Skeletal muscle tissue (tissue), 3 donors: ENCODE measurements at regions not wholly inside any gene's neighbourhood (a gene's known extent, or its start where the extent isn't known, plus 50 kb on each side); places are given as distances from the start of the nearest gene placed in this dataset.

Experiments used
- H3K27ac ChIP-seq: one replicate; pipeline ENCODE4 v1.7.0; 2013; ENCODE audit warnings: mild to moderate bottlenecking, low read depth, low read length, inconsistent platforms
- H3K27me3 ChIP-seq, 3 donors: one replicate each; pipeline ENCODE4 v1.7.0; 2013; ENCODE audit warnings: low read length in 3 of 3; ENCODE audit not compliant: control insufficient read depth in 3 of 3, insufficient read depth in 3 of 3
- H3K36me3 ChIP-seq, 3 donors: one replicate each; pipeline ENCODE4 v1.7.0; 2013; ENCODE audit warnings: low read length in 3 of 3; ENCODE audit not compliant: control insufficient read depth in 3 of 3, insufficient read depth in 3 of 3
- H3K4me1 ChIP-seq, 3 donors: one replicate each; pipeline ENCODE4 v1.7.0; 2013; ENCODE audit warnings: low read length in 3 of 3, mild to moderate bottlenecking in 3 of 3; ENCODE audit not compliant: control insufficient read depth in 3 of 3, insufficient read depth in 3 of 3
- H3K4me3 ChIP-seq, 3 donors: one replicate each; pipeline ENCODE4 v1.7.0; 2013; ENCODE audit warnings: low read length in 3 of 3
- H3K9ac ChIP-seq, 3 donors: one replicate each; pipeline ENCODE4 v1.7.0; 2013; ENCODE audit warnings: low read length in 3 of 3, mild to moderate bottlenecking in 3 of 3, moderate library complexity in 2 of 3, low read depth in 1 of 3
- H3K9me3 ChIP-seq, 3 donors: one replicate each; pipeline ENCODE4 v1.7.0; 2013; ENCODE audit warnings: low read length in 3 of 3; ENCODE audit not compliant: control insufficient read depth in 3 of 3
- donor health status: Osteomylitis.

- Histone ChIP-seq H3K36me3 (no peaks in the 10 kb centered on the region), H3K27me3 (no peaks in the 10 kb centered on the region), H3K4me1 (no peaks in the 10 kb centered on the region), H3K9ac (no peak overlapping the region), H3K9me3 (no peaks in the 10 kb centered on the region), H3K27ac (no peak overlapping the region), H3K4me3 (no peak overlapping the region)
These were observed 157.3 kb downstream of the KIF2B start for GRCh38 chr17:53979991-53980390.

GRCh38 chr17:53996131-53996530 lies 173.4 kb downstream of the KIF2B start:
- H3K27me3 ChIP-seq, result no peaks in the 10 kb centered on the region
- peaks cover 0 to 4% (median 0%) of the 10 kb centered on the region in 3 donors for H3K4me1 ChIP-seq
- no peak overlapping the region for H3K9ac ChIP-seq
- no peak overlapping the region for H3K27ac ChIP-seq
- no peaks in the 10 kb centered on the region for H3K9me3 ChIP-seq
- H3K36me3 ChIP-seq, result no peaks in the 10 kb centered on the region
- H3K4me3 ChIP-seq, result no peak overlapping the region

GRCh38 chr17:53996890-53997289 lies 174.2 kb downstream of the KIF2B start:
- Histone ChIP-seq H3K4me1 (peaks cover 0 to 4% (median 0%) of the 10 kb centered on the region in 3 donors), H3K9ac (no peak overlapping the region), H3K36me3 (no peaks in the 10 kb centered on the region), H3K27me3 (no peaks in the 10 kb centered on the region), H3K4me3 (no peak overlapping the region), H3K27ac (peak overlapping the region; percentile 49), H3K9me3 (no peaks in the 10 kb centered on the region)

- no peak overlapping the region for H3K9ac ChIP-seq
- H3K27me3 ChIP-seq, result no peaks in the 10 kb centered on the region
- H3K9me3 ChIP-seq, result no peaks in the 10 kb centered on the region
- no peak overlapping the region for H3K4me3 ChIP-seq
- H3K27ac ChIP-seq, result no peak overlapping the region
- H3K4me1 ChIP-seq, result peaks cover 0 to 4% (median 0%) of the 10 kb centered on the region in 3 donors
- no peaks in the 10 kb centered on the region for H3K36me3 ChIP-seq
These were observed 185.1 kb downstream of the KIF2B start for GRCh38 chr17:54007855-54008254.

- peaks cover 0 to 4% (median 0%) of the 10 kb centered on the region in 3 donors for H3K4me1 ChIP-seq
These were observed 186.8 kb downstream of the KIF2B start for GRCh38 chr17:54009502-54009901.

GRCh38 chr17:54013072-54013471 lies 190.3 kb downstream of the KIF2B start:
- Histone ChIP-seq H3K4me1 (peaks cover 0 to 4% (median 0%) of the 10 kb centered on the region in 3 donors), H3K9me3 (no peaks in the 10 kb centered on the region), H3K27me3 (no peaks in the 10 kb centered on the region), H3K27ac (no peak overlapping the region), H3K36me3 (no peaks in the 10 kb centered on the region), H3K9ac (no peak overlapping the region), H3K4me3 (no peak overlapping the region)

More at GRCh38 chr17:54009502-54009901, 186.8 kb downstream of the KIF2B start:
- Histone ChIP-seq H3K9me3 (no peaks in the 10 kb centered on the region), H3K36me3 (no peaks in the 10 kb centered on the region), H3K9ac (peak overlapping the region in 1 of 3 donors; percentile 28), H3K4me3 (peak overlapping the region in 1 of 3 donors; percentile 10), H3K27me3 (no peaks in the 10 kb centered on the region), H3K27ac (no peak overlapping the region)

- no peak overlapping the region for H3K27ac ChIP-seq
- H3K4me3 ChIP-seq, result no peak overlapping the region
- no peaks in the 10 kb centered on the region for H3K4me1 ChIP-seq
- H3K36me3 ChIP-seq, result no peaks in the 10 kb centered on the region
- no peak overlapping the region for H3K9ac ChIP-seq
- H3K27me3 ChIP-seq, result no peaks in the 10 kb centered on the region
- no peaks in the 10 kb centered on the region for H3K9me3 ChIP-seq
These were observed 193.0 kb downstream of the KIF2B start for GRCh38 chr17:54015734-54016133.

- Histone ChIP-seq H3K27me3 (no peaks in the 10 kb centered on the region), H3K4me1 (no peaks in the 10 kb centered on the region), H3K27ac (no peak overlapping the region), H3K4me3 (no peak overlapping the region), H3K36me3 (no peaks in the 10 kb centered on the region), H3K9ac (no peak overlapping the region), H3K9me3 (no peaks in the 10 kb centered on the region)
These were observed 198.7 kb downstream of the KIF2B start for GRCh38 chr17:54021418-54021817.

GRCh38 chr17:54028986-54029580 lies 206.4 kb downstream of the KIF2B start:
- H3K9me3 ChIP-seq, result no peaks in the 10 kb centered on the region
- H3K27ac ChIP-seq, result no peak overlapping the region
- no peaks in the 10 kb centered on the region for H3K4me1 ChIP-seq
- H3K27me3 ChIP-seq, result no peaks in the 10 kb centered on the region
- H3K4me3 ChIP-seq, result no peak overlapping the region
- H3K9ac ChIP-seq, result no peak overlapping the region
- H3K36me3 ChIP-seq, result no peaks in the 10 kb centered on the region

- H3K27me3 ChIP-seq, result no peaks in the 10 kb centered on the region
- no peak overlapping the region for H3K9ac ChIP-seq
- H3K9me3 ChIP-seq, result no peaks in the 10 kb centered on the region
These were observed 207.3 kb downstream of the KIF2B start for GRCh38 chr17:54029986-54030385.

More at GRCh38 chr17:54029986-54030385, 207.3 kb downstream of the KIF2B start:
- Histone ChIP-seq H3K27ac (no peak overlapping the region), H3K36me3 (no peaks in the 10 kb centered on the region), H3K4me3 (no peak overlapping the region), H3K4me1 (no peaks in the 10 kb centered on the region)
